ENCODE measurements at regions not wholly inside any gene's neighbourhood (a gene's known extent, or its start where the extent isn't known, plus 50 kb on each side); places are given as distances from the start of the nearest gene placed in this dataset.
"Not testable (repeated sequence)": the region's sequence is repeated elsewhere in the genome, so short reads cannot be mapped to it uniquely, and the experiment has no call there.

GRCh38 chr13:88461272-88462009 lies 790.3 kb downstream of the SLITRK5 start:
- no peaks in the 10 kb centered on the region for H3K27me3 Mint-ChIP-seq
- DNase-seq (ENCODE audit: extremely low spot score, unreplicated experiment), result no peak
- TF ChIP-seq CTCF (conservative IDR thresholded peaks at IDR 0.05), result no peak
- no peak overlapping the region for H3K4me3 Mint-ChIP-seq
- H3K4me1 Mint-ChIP-seq (ENCODE audit: unreplicated experiment), result peaks cover 7% of the 10 kb centered on the region
- H3K9me3 Mint-ChIP-seq, result no peaks in the 10 kb centered on the region
- H3K36me3 Mint-ChIP-seq, result no peaks in the 10 kb centered on the region
- no peak overlapping the region for H3K27ac Mint-ChIP-seq

DNA sequence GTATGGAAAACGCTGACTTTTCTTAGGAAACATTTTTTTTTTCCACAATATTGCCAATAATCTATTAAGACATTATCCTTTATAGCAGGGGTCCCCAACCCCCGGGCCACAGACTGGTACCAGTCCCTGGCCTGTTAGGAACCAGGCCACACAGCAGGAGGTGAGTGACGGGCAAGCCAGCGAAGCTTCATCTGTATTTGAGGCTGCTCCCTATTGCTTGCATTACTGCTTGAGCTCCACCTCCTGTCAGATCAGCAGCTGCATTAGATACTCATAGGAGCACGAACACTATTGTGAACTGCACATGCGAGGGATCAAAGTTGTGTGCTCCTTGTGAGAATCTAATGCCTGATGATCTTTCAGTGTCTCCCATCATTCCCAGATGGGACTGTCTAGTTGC lies 793.7 kb downstream of the SLITRK5 start:
- TF ChIP-seq CTCF (conservative IDR thresholded peaks at IDR 0.05), result no peak
- Mint-ChIP-seq H3K4me1 (ENCODE audit: unreplicated experiment) (no peaks in the 10 kb centered on the region), H3K9me3 (no peaks in the 10 kb centered on the region), H3K27me3 (no peaks in the 10 kb centered on the region), H3K36me3 (no peaks in the 10 kb centered on the region), H3K27ac (no peak overlapping the region), H3K4me3 (no peak overlapping the region)
- no peak for DNase-seq (ENCODE audit: extremely low spot score, unreplicated experiment)

DNA sequence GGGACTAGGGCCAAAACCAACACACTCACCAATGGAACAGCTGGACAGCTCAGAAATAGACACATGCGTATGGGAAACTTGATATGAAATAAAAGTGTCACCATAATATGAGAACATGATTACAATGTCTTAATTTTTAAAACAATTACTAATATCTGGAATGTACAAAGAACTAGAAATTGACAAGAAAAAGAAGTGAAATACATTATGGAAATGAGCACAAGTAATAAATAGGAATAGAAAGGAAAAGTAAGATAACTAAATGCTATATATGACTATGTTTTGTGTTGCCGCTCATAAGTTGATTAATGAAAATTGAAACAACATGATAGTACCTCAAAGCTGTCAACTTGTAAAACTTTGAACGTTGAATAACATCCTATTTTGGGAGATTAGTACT lies 801.1 kb downstream of the SLITRK5 start:
- Mint-ChIP-seq H3K4me3 (no peak overlapping the region), H3K27me3 (no peaks in the 10 kb centered on the region), H3K27ac (no peak overlapping the region), H3K9me3 (no peaks in the 10 kb centered on the region), H3K36me3 (no peaks in the 10 kb centered on the region), H3K4me1 (ENCODE audit: unreplicated experiment) (no peaks in the 10 kb centered on the region)
- TF ChIP-seq CTCF (conservative IDR thresholded peaks at IDR 0.05), result no peak
- DNase-seq (ENCODE audit: extremely low spot score, unreplicated experiment), result no peak

GRCh38 chr13:88483202-88483601 lies 812.0 kb downstream of the SLITRK5 start:
- Mint-ChIP-seq H3K4me3 (no peak overlapping the region), H3K4me1 (ENCODE audit: unreplicated experiment) (no peaks in the 10 kb centered on the region), H3K27ac (no peak overlapping the region), H3K27me3 (no peaks in the 10 kb centered on the region), H3K9me3 (peaks cover 18% of the 10 kb centered on the region), H3K36me3 (no peaks in the 10 kb centered on the region)
- no peak for TF ChIP-seq CTCF (conservative IDR thresholded peaks at IDR 0.05)
- DNase-seq (ENCODE audit: extremely low spot score, unreplicated experiment), result no peak

GRCh38 chr13:88507909-88508308 lies 836.7 kb downstream of the SLITRK5 start:
- no peak for TF ChIP-seq CTCF (conservative IDR thresholded peaks at IDR 0.05)
- no peaks in the 10 kb centered on the region for H3K36me3 Mint-ChIP-seq
- no peak overlapping the region for H3K27ac Mint-ChIP-seq
- no peaks in the 10 kb centered on the region for H3K27me3 Mint-ChIP-seq
- DNase-seq (ENCODE audit: extremely low spot score, unreplicated experiment), result no peak
- no peak overlapping the region for H3K4me3 Mint-ChIP-seq
- peaks cover 29% of the 10 kb centered on the region for H3K9me3 Mint-ChIP-seq
- no peaks in the 10 kb centered on the region for H3K4me1 Mint-ChIP-seq (ENCODE audit: unreplicated experiment)

DNA sequence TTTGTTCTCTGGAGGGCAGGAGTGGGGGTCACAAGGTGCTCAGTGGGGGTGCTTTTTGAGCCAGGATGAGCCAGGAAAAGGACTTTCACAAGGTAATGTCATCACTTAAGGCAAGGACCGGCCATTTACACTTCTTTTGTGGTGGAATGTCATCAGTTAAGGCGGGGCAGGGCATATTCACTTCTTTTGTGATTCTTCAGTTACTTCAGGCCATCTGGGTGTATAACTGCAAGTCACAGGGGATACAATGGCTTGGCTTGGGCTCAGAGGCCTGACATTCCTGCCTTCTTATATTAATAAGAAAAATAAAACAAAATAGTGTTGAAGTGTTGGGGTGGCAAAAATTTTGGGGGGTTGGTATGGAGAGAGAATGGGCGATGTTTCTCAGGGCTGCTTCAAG lies 841.8 kb downstream of the SLITRK5 start:
- not testable (repeated sequence) for H3K27ac Mint-ChIP-seq; DNase-seq (ENCODE audit: extremely low spot score, unreplicated experiment)
- peaks cover 19% of the 10 kb centered on the region for H3K9me3 Mint-ChIP-seq

More for the DNA sequence above, 841.8 kb downstream of the SLITRK5 start:
- not testable (repeated sequence) for H3K27me3 Mint-ChIP-seq; H3K4me3 Mint-ChIP-seq; H3K36me3 Mint-ChIP-seq; H3K4me1 Mint-ChIP-seq (ENCODE audit: unreplicated experiment)

All from type B pancreatic cell (in vitro differentiated cells).